Right lobe of liver (tissue), 6 donors: ENCODE measurements at regions not wholly inside any gene's neighbourhood (a gene's known extent, or its start where the extent isn't known, plus 50 kb on each side); places are given as distances from the start of the nearest gene placed in this dataset.

Source experiments
- ATAC-seq, 4 donors: fragments of 200-7000 bp; cut with Tn5 transposase; one replicate each; pipeline ENCODE4 v1.9.1; 2020; ENCODE audit warnings: mild to moderate bottlenecking in 4 of 4, moderate library complexity in 4 of 4
- DNase-seq, 3 donors: peaks; one replicate each; pipeline ENCODE4 v3.0.0-alpha.2; 2020
- H3K27ac ChIP-seq, 3 donors: fragments of 200-600 bp; one replicate each; pipeline ENCODE4 v1.8.0; 2022
- H3K27me3 ChIP-seq, 2 donors: fragments of 200-600 bp; one replicate each; pipeline ENCODE4 v1.8.0; 2022
- H3K36me3 ChIP-seq, 4 donors: fragments of 200-600 bp; sonication (generic) in 1 of 4; one replicate each; pipeline versions ENCODE4 v1.5.1 to v1.8.0; 2017 to 2022; ENCODE audit warnings: control low read depth in 1 of 4
- H3K4me1 ChIP-seq, 4 donors: fragments of 200-600 bp; sonication (generic) in 1 of 4; one replicate each; pipeline versions ENCODE4 v1.5.1 to v1.8.0; 2017 to 2022; ENCODE audit warnings: control low read depth in 1 of 4
- H3K4me3 ChIP-seq, 3 donors: fragments of 200-600 bp; one replicate each; pipeline ENCODE4 v1.8.0; 2022
- H3K9me3 ChIP-seq, 4 donors: fragments of 200-600 bp; sonication (generic) in 1 of 4; one replicate each; pipeline versions ENCODE4 v1.5.1 to v1.8.0; 2017 to 2022; ENCODE audit warnings: control low read depth in 1 of 4
- CTCF ChIP-seq, 4 donors: fragments of 200-600 bp in 3 of 4; fragments of 450-650 bp in 1 of 4; IDR thresholded peaks; one replicate each; pipeline versions ENCODE4 v1.5.1 to v1.8.0; 2016 to 2022; ENCODE audit warnings: antibody characterized with exemption in 4 of 4, mild to moderate bottlenecking in 2 of 4
- POLR2A ChIP-seq: fragments of 450-650 bp; IDR thresholded peaks from one replicate; pipeline ENCODE4 v1.6.1; 2017; ENCODE audit warnings: antibody characterized with exemption, mild to moderate bottlenecking
- WGBS: methylation state at CpG from one replicate; pipeline ENCODE4 v1.1.6; 2018; ENCODE audit warnings: low coverage, low lambda C conversion rate; ENCODE audit not compliant: insufficient coverage; ENCODE audit errors: missing lambda C conversion rate; 5-methylcytosine and 5-hydroxymethylcytosine counted together
- intact Hi-C, 2 donors: fragments of 100-400 bp; cut with DNase I; formaldehyde crosslinking; loops; one replicate each; pipeline versions ENCODE4 v1.11.2 to v1.14.1; 2022
- donor health status: DM: no; HTN: yes; CAD: no.
- donor health status: DM: no; HTN: no; CAD: no.
- donor health status: DM: no; HTN: no; CAD: no.
- donor health status: DM: no; HTN: yes; CAD: no.
- donor health status: DM: no; HTN: yes; CAD: no.

- no peak for DNase-seq
- intact Hi-C loops, result no loop called here
- H3K4me1 ChIP-seq, result no peaks in the 10 kb centered on the region
- H3K27me3 ChIP-seq, result no peaks in the 10 kb centered on the region
- H3K4me3 ChIP-seq, result no peak overlapping the region
- no peak for ATAC-seq
- TF ChIP-seq POLR2A (no peak), CTCF (IDR thresholded peaks at IDR 0.05) (no peak)
- H3K27ac ChIP-seq, result no peak overlapping the region
- no peaks in the 10 kb centered on the region for H3K36me3 ChIP-seq
- no peaks in the 10 kb centered on the region for H3K9me3 ChIP-seq
These were observed 362.3 kb upstream of the BCHE start for GRCh38 chr3:166199491-166199890.

- TF ChIP-seq CTCF (IDR thresholded peaks at IDR 0.05) (no peak), POLR2A (no peak)
- Histone ChIP-seq H3K27me3 (no peaks in the 10 kb centered on the region), H3K9me3 (no peaks in the 10 kb centered on the region), H3K36me3 (no peaks in the 10 kb centered on the region), H3K4me3 (no peak overlapping the region), H3K27ac (no peak overlapping the region), H3K4me1 (no peaks in the 10 kb centered on the region)
- no peak for ATAC-seq
- intact Hi-C loops, result no loop called here
- 38% methylated on average over 2 of the region's 2 CpGs for WGBS
- DNase-seq, result no peak
These were observed 358.6 kb upstream of the BCHE start for GRCh38 chr3:166195808-166196207.

GRCh38 chr3:166191411-166191810 lies 354.2 kb upstream of the BCHE start:
- Histone ChIP-seq H3K4me1 (no peaks in the 10 kb centered on the region), H3K36me3 (no peaks in the 10 kb centered on the region), H3K9me3 (no peaks in the 10 kb centered on the region), H3K27me3 (no peaks in the 10 kb centered on the region), H3K4me3 (no peak overlapping the region), H3K27ac (no peak overlapping the region)
- WGBS, result 57% methylated on average over 2 of the region's 2 CpGs
- DNase-seq (no peak), ATAC-seq (no peak)
- TF ChIP-seq CTCF (IDR thresholded peaks at IDR 0.05), result no peak
- TF ChIP-seq POLR2A, result no peak
- intact Hi-C loops, result no loop called here

- DNase-seq, result no peak
These were observed 353.1 kb upstream of the BCHE start for GRCh38 chr3:166190360-166190759.

More at GRCh38 chr3:166190360-166190759, 353.1 kb upstream of the BCHE start:
- Histone ChIP-seq H3K27ac (no peak overlapping the region), H3K9me3 (no peaks in the 10 kb centered on the region), H3K36me3 (no peaks in the 10 kb centered on the region), H3K27me3 (no peaks in the 10 kb centered on the region), H3K4me3 (no peak overlapping the region), H3K4me1 (no peaks in the 10 kb centered on the region)
- ATAC-seq, result no peak
- no peak for TF ChIP-seq CTCF (IDR thresholded peaks at IDR 0.05)
- TF ChIP-seq POLR2A, result no peak
- 28% methylated on average over 1 of the region's 1 CpG for WGBS
- intact Hi-C loops, result no loop called here
